Upper lobe of left lung (tissue), 4 donors: ENCODE measurements at regions not wholly inside any gene's neighbourhood (a gene's known extent, or its start where the extent isn't known, plus 50 kb on each side); places are given as distances from the start of the nearest gene placed in this dataset.

Experiments used
- POLR2A ChIP-seq, 4 donors: fragments of 450-650 bp; IDR thresholded peaks; one replicate each; pipeline ENCODE4 v1.5.1; 2016 to 2017; ENCODE audit warnings: antibody characterized with exemption in 4 of 4, mild to moderate bottlenecking in 2 of 4
- TF ChIP-seq, protein P1 (sequence below), 6 experiments: fragments of 450-650 bp in 4 of 6; fragments of 200-600 bp in 2 of 6; sonication (generic) in 2 of 6; IDR thresholded peaks; one replicate each; pipeline ENCODE4 v1.5.1; 2016 to 2019; ENCODE audit warnings: antibody characterized with exemption in 6 of 6

GRCh38 chr7:12929476-12930140, 242.2 kb downstream of the ARL4A start:
- TF ChIP-seq POLR2A (IDR thresholded peaks at IDR 0.05), result no peak
- TF ChIP-seq, protein P1, sequence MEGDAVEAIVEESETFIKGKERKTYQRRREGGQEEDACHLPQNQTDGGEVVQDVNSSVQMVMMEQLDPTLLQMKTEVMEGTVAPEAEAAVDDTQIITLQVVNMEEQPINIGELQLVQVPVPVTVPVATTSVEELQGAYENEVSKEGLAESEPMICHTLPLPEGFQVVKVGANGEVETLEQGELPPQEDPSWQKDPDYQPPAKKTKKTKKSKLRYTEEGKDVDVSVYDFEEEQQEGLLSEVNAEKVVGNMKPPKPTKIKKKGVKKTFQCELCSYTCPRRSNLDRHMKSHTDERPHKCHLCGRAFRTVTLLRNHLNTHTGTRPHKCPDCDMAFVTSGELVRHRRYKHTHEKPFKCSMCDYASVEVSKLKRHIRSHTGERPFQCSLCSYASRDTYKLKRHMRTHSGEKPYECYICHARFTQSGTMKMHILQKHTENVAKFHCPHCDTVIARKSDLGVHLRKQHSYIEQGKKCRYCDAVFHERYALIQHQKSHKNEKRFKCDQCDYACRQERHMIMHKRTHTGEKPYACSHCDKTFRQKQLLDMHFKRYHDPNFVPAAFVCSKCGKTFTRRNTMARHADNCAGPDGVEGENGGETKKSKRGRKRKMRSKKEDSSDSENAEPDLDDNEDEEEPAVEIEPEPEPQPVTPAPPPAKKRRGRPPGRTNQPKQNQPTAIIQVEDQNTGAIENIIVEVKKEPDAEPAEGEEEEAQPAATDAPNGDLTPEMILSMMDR (IDR thresholded peaks at IDR 0.05), result no peak
